ENCODE measurements at regions not wholly inside any gene's neighbourhood (a gene's known extent, or its start where the extent isn't known, plus 50 kb on each side); places are given as distances from the start of the nearest gene placed in this dataset.

DNA sequence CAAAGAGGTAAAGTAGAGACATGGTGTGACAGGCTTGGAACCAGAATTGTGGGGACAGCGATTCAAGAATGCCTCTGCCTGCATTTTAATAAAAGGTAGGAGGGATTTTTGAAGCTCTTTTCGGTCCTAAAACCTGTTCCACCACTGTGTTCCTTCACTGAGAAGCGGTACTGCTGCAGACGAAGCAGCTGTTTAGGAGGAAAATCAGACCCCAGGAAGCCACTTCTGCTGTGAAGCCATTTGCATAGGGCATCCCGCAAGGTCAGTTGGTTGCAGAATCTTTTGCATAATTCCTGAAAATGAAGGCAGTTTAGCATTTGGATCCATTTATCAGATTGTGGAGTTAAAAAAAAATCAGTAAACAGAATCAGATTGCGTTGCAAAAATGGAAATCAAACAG lies 183.3 kb upstream of the PRKCQ start:
- ATAC-seq: no peak

DNA sequence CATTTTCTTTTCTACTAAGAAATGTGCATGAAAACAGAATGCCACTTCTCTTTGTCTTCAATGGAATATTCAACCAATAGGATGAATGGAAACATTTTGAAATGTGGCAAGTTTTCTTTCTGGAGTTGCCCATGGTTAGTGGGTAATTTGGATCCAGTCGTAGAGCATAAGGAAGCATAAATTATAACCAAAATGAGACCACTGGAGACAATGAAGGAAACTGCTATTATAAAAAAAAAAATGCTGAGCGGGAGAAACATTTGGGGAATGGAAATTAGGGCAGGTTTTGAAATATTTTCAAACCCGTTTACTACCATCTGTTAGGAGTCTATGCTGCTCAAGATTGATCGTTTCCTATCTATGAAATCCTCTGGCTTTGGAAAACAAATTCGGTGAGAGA lies 182.9 kb upstream of the PRKCQ start:
- no peak for ATAC-seq

DNA sequence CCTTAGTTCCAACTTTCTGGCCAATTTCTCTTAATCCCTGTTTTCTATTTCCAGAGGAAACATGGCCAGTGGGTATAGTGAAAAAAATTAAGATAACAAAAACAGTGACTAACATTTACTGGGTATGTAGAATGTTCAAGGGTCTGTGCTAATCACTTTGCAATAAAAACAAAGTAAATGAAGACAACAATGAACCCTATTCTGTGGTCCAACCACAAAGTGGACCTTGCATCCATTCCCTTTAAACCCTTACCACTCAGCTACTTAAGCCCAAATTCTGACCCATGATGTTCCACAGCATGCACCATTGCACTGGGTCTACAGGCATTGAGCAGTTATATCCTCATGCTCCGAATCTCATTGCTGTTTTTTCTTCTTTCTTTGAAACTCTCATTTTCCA lies 179.9 kb upstream of the PRKCQ start:
- no peak for ATAC-seq

DNA sequence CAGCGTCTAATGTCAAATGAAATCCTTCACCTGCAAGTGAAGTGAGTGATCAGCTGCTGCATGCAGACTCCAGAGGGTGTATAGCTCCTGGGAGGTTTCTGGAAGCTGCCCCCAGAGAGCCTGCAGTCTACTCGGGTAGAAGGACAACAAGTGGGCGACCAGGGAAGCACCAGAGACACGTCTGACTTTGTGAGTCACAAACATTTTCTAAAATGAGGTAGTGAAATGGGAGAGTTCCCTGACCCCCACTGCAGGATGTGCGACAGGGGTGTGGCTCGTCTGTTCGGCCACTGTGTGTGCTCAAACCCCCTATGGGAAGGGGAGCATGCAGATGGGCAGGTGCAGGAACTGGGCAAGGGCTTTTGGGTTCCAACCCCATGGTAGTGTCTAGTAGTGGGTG lies 177.1 kb upstream of the PRKCQ start:
- ATAC-seq: no peak

DNA sequence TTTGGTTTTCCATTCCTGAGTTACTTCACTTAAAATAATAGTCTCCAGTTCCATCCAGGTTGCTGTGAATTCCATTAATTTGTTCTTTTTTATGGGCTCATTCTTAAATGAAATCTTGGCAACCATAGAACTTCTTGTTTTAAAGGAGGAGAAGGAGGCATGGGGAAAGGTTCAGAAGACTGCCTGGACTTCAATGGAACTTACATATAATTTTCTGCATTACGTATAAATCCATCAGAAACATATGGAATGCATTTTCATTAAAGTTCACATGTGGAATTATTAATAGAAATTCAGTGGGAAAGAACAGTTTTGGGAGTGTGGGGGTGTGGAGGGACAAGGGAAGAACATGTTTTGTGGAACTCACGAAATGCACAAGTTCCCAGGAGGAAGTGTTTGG lies 176.6 kb upstream of the PRKCQ start:
- no peak for ATAC-seq

DNA sequence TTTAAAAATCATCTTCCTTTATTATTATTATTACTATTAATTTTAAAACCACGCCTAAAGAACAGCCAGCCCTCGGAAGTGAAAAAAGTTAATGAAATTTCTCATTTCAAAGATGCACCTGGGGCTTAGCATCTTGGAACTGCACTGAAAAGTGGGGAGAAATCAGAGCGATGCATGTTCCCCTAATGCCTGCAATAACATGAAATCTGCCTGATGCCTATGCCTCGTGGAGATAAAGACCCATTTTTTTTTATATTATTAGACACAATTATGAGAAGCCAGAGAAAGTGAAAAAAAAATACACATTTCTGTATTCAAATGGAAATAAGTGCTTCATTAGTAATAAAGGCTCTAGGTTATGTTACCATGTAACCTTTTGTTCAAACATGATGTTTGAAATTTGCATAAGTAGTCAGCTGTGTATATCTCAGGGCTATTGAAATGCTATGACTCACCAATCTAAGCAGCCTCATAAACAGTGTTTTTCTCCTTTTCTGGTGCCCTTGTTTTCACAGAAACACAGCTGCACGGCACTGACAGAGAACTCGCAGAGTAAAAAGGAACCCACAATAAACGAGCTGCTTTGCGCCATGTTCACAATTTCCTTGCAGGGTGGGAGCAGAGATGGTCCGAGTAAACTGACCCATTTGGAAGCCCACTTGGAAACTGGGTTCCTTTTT lies 175.8 kb upstream of the PRKCQ start:
- peak; percentile 45 to 56 for ATAC-seq

DNA sequence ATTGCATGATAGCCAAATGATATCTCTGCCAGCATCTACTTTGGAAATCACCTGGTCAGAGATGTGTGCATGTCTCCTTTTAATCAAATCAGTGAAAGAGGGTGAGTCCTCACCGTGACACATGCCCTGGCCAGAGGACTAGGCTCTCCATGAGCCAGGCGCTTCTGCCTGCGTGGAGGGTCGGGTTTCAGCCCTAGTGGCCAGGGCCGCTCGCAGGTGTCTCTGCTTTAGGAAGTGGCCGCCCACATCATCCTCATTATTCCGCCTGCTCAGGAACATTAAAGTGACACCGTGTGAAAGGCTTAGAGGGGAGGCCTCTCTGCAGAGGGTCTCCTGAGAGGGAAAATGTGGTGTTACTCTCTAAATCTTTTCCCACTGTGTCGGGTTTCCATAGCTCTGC lies 173.6 kb upstream of the PRKCQ start:
- no peak for ATAC-seq

DNA sequence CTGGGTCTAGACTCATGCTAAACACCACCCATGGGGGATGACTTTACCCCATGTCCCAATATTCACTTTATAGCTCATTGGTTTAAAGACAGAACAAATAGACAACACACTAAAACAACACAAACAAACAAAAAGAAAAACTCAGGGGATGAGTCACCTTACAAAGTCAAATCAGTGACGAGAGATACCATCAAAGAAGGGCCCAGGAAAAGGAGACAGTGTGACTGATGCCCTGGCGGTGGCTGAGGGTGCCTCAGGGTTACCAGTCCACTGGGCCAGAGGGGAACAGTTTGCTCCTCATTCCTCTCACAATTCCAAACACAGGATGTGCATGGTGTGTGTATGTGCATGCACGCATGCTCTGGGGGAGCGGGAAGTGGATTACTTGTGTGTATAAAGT lies 171.3 kb upstream of the PRKCQ start:
- no peak for ATAC-seq

DNA sequence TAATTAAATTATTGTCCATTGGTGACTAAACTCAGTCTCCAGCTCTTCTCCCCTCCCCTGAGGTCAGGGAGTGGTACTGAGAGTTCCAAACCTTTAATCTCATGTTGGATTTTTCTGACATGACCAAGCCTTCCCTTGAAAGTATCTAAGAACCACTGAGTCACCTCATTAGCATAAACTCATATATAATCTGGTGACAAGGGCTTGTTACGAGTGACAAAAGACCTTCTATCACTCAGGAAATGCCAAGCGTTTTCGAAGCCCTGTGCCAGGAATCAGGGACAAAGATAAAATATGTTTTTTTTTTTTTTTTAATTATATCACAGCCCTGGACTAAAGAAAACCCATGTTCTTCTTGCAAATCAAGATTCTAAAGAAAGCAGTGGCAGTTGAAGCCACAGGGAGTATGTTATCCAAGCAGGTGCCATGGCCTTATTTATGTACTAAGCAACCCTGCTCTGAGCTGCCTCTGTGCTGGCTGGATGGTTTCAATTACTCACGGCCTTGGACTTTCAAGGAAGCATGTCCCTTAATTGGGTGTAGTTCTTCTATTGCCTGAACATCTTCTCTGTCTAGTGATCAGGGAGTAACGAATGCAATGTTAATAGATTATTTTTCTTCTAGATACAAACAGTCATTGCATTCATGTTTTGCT lies 169.0 kb upstream of the PRKCQ start:
- ATAC-seq: no peak

DNA sequence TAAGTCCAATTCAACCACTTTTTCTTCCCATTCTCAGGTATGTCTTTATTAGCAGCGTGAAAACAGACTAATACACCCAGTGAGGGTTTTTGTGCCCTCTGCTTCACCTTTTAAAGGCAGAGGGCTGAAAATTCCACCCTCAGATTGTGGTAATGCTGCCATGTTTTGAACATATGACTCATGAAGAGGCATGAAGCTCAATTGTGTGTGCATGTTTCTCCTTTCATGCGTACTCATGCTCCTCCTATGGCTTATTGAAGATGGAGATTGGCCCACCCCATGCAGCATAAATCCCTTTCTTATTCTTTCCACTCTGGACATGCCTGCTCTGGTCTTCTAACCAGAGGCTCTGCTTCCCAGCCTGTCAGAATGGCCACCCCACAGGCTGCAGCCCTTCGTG lies 168.0 kb upstream of the PRKCQ start:
- ATAC-seq: no peak

DNA sequence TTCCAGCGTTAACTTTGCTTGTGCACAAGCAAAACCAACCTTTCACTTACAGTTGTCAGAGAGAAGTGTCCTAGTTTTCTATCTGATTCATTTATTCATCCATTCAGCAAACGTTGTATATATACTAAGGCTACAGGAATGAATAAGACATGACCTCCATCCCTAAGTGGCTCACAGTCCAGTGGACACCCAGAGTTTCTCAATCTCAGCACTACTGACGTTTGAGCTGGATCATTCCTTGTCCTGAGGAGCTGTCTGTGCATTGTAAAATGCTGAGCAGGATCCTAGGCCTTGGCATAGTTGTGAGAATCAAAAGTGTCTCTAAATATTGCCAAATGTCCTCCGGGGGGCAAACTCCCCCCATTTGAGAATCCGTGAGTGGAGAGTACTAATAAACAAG lies 166.7 kb upstream of the PRKCQ start:
- no peak for ATAC-seq

DNA sequence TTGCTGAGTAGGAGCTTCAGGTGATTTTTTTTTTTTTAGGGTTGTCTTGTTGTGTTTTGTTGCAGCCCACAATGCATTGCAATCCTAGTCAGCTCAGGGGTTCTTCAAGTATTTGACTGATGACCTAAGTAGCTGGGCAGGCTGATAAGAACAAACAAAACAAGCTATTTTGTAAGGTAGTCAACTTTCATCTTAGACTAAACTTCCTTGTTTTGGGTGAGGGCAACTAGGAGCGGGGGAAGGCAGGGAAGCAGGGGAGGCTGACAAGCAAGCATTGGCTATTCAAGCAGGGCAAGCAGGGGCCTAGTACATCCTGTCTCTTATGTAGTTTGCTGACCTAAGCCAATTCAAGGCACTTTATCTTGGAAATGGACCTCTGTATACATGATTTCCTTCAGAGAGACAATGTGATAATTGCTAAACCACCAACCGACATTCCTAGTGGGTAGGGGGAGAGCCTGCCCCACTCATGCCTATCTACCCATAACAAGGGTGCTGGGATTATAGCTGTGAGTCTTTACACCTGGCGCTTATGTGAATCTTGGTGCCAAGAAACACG lies 163.3 kb upstream of the PRKCQ start:
- ATAC-seq: no peak

DNA sequence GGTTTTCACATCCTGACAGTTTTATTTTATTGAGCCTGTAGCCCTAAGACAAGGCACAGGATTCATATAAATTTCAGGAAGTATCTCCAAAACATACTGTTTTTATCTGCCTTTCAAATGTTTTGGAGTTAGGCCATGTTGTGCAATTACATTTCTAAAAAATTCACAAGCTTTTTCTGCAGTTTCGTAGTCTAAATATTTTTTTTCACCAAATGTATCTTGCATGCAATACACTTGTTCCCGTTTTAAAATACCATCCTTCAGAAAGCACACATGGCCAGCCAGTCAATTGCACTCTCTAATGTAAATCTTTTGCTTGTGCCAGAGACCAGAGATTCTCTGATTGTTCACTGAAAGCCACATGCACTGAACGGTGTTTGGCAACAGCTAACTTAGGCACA lies 161.5 kb upstream of the PRKCQ start:
- no peak for ATAC-seq

DNA sequence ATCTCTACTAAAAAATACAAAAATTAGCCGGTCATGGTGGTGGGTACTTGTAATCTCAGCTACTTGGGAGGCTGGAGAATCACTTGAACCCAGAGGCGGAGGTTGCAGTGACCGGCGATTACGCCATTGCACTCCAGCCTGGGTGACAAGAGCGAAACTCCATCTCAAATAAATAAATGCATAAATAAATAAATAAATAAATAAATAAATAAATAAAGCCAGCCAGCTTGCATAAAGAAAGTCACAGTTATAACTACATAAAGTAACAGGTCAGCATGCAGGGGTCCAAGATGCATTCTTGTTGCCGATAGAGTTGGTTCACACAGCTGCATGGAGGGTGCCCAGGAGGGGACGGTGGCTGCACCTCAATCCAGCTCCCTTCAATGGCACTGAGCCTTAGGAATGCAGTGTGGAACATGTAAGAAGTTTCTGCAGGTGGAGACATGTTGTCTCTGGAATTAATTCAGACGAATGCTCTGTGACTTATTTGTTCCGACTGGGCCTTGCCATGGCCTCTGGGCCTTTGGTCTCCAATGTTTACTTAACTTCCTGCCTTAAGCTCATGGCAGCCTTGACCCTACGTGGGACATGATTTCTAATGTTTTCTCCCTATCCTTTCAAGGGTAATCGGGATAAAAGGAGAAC lies 159.6 kb upstream of the PRKCQ start:
- no peak for ATAC-seq

DNA sequence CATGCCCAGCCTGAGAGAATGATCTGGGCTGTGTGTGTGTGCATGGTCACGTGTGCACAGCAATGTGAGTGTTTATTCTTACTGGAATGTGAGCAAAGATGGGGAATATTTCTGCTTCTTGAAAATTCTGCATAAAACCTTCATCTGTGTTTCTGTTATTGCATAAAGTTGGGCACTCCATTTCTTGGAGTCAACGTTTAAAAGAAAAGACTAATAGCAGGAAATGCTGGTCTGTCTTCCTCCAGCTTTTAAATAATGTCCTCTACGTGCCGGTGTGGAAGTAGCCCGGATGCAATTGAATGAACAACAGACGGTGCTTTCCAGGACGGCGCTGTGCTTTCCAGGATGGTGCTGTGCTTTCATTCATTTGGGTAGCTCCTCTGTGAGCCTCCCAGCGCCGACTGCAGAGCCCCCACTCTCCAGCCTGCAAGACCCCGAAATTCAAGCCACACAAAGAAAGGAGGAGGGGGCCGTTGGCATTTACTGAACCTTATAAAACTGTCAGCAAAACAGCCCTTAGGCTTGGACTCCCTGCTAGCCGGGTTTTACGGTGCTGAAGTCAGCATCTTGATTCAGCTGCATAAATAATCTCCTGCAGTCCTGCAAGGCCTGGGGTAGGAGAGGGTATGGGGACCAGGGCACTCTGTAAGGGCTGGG lies 158.2 kb upstream of the PRKCQ start:
- no peak for ATAC-seq

DNA sequence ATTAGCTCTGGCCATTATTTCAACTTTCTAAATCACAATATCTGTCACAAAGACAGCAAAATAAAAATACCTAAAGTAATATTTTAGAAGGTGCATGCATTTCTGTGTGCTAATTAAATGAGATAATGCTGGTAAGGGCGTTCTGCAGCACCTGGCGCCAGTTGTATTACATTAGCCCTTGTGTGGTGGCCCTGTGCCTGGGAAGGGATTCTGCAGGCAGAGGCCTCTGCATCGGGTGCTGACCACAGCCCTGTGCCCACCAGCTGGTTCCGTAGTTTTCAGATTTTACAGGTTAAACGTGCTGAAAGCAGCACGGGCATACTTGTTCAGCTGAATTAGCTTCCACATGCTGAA lies 157.7 kb upstream of the PRKCQ start:
- no peak for ATAC-seq

DNA sequence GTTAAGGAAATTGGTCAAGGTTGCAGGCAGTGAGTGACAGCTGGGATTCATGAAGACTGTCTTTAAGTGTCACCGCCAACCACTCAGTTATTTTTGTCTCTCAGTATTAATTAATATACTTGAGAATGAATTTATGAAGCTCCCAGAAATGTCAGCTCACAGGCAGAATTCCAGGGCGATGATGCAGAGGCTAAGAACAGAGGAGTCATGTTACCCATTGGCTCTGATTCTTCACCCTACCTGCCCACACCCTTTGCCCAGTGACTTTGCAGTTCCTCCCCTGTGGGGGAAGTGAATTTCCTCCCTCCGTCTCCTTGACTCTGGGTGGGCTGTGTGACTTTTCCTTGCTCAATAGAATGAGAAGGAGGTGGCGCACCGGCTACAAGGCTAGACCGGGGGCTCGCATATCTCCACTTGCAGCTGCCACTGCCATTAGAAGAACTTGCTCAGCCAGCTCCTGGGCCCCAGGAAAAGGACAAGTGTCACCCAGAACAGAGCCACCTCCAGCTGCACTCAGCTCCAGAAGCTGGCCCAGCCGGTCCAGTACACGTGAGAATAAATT lies 157.1 kb upstream of the PRKCQ start:
- no peak for ATAC-seq

DNA sequence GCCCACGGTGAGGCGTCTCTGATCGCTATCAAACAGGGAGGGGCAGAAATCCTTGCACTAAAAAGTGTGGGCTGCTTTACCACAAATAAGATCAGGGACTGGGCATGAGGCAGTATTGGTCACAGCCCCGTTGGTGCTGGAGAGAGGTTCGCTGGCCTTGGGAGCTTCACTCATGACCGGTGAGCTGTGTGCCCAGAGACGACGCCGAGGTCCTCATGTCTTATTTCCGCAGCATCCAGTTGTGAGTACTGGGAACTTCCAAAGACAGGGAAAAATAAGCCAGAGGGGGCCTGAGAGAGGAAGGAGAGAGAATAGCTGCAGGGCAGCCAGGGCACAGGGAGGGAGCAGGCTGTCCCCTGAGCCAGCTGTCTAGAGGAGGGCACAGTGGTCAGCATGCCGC lies 154.2 kb upstream of the PRKCQ start:
- ATAC-seq: no peak

DNA sequence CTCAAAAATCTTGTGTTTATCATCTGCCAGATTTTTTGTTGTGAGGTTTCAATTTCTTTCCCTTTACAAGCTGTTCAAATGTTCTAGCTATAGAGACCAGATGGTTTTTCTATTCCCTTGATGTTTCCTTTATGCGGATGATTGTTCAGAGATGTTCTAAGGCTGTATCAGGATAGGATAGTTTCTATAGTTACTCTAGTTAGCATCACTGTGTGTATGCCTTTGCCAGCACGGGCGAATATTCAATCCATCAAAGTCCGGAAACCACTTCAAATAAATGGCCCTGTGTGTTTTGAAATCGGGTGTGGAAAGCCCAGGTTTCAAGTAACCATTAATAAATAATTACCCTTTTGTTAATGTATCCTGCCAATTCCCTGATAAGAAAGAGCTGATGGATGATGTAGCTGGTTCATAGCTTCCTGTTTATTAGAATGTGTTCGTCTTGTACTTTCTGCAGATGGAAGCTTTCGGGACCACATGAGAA lies 149.8 kb upstream of the PRKCQ start:
- no peak for ATAC-seq

DNA sequence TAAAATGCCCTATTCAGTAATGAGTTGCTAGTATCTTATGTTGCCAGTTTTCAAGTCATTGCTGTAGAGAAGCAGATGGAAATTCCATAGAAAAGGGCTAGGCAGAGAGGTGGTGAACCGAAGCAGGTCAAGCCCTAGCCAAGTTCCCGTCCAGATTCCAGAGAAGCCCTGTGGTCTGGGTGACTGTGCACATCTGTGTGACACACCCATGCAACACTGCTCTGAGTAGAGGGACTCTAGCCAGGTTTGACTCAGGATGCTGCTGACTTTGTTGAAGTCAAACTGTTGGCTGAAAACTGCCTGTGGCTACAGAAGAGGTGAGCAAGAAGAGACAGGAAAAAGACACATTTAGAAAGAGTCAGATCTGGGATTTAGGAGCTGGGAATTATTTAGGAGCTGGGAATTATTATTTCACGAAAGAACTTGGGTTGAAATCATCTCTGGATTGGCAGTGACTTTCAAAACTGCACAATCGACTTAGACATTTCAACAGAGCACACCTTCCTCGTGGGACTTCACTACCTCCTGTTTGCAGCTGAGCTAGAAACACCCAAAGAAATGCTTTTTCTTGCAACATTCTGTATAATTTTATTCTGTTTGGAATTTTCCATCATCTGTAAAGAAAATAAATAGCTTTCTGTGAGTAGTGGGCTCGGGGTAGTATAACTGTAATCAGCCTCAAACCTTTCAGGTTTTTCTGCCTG lies 149.1 kb upstream of the PRKCQ start:
- ATAC-seq: no peak

DNA sequence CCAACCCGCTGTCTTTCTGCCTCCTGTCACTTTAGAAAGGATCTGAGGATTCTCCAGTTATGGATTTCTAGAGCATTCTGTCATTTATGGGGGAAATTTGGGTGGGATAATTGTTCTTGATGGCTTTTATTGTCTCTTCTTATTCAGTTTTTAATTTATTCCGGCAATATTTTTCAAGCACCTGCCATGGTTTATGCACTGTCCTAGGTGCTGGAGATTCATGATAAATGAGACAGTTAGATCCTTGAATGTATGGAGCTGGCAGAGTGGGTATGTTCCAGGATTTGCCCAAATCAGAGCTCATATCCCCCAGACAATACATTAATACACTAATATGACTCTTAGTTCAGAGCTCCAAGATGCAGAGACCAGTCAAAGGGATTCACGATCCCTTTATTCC lies 146.8 kb upstream of the PRKCQ start:
- ATAC-seq: no peak

DNA sequence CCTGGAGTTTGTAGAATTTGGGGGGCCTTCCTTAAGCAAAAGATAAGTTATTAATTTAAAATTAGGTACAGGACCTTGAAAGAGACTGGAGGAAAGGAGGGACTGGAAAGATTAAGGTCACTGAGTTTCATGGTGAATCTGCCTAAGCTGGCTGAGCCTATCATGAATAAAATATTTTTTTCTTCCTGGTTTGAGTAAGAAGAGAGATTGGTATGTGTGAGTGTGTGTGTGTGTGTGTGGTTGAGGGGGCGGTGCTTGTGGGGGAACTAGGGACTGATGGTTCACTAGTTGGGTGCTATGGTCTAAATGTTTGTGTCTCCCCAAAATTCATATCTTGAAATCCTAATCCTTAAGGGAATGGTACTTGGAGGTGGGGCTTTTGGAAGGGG lies 142.5 kb upstream of the PRKCQ start:
- no peak for ATAC-seq

Data from activated CD4-positive, CD25-positive, alpha-beta regulatory T cell treated with anti-CD3 and anti-CD28 coated beads, Interleukin-2, amount 50 U/mL, for 24 hours (primary cell).